GOT3 (cell line): ENCODE measurements at regions not wholly inside any gene's neighbourhood (a gene's known extent, or its start where the extent isn't known, plus 50 kb on each side); places are given as distances from the start of the nearest gene placed in this dataset.

Experiments
- DNase-seq: peaks from one replicate; lab custom pipeline; 2025; ENCODE audit warnings: mixed read lengths; lab: John Stamatoyannopoulos, UW

DNA sequence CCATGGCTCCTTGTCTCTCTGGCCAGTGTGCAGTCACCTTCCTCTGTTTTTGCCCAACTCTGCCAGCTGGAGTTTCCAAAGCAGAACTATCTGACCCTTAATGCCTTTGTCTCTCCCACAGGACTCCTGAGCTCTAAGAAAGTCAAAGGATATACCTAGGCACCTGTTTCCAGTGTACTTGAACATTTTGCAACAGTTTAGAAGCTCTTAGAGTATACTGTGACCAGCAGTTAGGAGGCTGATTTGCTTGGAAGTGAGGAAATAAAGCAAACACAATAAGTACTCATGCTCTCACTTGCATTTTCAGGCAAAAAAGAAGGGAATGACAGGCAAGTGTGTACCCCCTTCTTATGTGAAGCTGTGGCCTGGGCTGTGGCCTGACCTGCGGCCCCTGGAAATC lies 204.3 kb upstream of the PLET1 start:
- no peak for DNase-seq

DNA sequence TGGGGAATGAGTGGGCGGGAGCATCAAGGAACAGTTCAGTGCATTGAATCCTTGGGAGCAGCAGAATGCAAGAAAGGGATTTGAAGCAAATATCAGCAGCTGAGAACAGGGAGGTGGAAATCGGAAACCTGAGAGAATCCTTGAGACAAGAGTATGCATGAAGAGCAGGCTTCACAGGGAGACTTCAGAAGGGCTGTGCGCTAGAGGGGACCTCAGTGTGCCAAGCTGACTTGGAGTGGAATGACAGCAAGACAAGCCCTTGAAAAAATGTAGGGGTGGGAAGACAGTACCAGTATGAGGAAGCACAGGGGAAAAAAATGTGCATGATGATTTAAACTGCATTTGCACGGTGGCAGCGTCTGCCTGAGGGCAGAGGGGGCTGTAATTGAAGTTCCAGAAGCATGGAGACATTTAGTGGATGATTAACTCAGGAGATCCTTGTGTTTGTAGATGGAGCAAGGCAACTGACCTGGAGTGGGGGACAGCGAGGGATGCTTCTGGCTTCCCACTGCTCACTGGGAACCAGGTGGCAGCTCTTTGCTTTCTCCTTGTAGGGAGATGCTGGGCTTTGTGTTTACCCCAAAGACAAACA lies 204.9 kb upstream of the PLET1 start:
- no peak for DNase-seq

DNA sequence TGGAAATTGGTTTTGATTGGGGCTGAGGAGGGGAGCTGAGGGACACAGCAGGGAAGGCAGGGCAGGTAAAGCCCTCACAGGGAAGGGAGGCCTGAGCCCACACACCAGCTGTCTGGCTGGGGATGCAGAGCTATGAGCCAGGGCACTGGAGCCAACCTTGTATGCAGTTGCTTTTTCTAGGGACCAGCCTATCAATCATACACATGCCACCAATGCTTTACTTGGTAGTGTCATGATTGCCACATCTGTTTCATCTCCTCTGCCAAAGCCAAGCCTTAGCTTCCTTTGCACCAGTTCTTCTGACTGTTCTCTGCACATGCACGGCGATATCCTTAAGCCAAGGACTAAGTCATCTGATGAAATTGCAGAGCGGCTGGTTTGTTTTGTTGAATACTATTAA lies 207.1 kb upstream of the PLET1 start:
- no peak for DNase-seq

DNA sequence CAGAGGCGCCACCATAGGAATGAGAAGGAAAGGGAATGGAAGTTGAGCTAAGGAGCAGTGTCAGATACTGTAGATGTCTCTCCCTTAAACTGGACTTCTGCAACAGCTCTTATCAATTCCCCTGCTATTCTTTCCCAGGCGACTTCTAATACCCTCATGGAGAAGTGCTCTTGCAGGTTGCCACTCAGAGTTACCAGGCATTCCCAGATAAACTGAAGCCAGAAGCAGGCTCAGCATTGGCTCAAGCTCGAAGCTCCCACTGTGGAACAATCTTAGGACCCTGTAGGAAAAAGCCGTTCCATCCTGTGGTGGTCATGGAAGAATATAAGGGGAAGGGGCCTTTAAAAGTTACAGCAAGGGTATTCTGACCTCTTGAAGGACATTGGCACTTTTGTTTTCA lies 208.7 kb upstream of the PLET1 start:
- DNase-seq, result no peak

DNA sequence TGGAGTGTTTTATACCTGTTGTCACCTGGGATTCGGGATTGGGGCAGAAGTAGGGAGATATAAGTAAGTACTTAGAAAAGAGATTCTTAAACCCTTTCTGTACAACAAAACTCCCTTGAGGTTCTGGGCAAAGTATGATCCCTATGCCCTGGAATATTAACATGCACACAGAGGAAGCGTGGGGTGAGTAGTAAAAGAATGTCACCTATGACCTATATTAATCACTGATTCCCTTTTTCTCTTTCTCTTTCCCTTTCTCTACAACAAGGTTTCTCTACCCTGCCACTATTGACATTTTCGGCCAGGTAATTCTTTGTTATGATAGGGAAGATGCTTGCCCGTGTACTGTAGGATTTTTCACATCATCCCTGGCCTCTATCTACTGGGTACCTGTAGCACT lies 209.7 kb upstream of the PLET1 start:
- DNase-seq, result no peak

DNA sequence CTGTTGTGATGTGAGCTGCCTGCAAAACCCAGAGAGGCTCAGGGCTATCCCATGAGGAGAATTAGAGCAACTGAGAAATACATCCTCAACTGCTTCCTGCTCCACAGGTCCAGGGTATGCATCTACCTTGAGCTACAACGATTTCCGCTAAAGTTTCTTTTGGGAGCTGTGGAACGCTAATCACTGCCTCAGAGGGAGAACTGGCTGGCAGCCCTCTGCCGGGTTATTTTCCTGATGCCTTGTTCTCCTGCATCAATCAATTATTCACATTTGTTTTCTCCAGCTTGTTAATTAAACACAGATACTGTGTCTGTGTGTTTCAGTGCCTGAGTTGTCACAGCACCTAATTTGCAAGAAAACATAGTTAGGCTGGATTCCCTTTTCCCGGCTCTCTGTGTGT lies 211.1 kb upstream of the PLET1 start:
- no peak for DNase-seq

DNA sequence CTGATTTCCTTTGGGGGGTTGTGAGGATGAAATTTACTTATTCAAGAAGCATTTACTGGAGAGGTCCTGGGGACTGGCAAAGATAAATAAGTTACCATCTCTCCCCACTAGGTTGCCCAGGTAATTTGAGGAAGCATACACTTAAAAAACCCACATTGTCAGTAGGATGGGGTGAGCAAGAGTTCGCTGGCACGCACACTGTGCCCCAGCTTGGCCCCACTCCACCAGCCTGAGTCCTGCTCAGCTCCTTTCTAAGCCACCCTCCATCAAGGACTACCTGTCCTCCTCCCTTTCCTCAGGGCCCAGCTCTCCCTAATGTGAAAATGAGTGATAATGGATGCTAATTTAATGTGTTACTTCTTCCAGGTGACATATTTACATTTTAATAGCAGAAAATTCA lies 216.5 kb upstream of the PLET1 start:
- no peak for DNase-seq

DNA sequence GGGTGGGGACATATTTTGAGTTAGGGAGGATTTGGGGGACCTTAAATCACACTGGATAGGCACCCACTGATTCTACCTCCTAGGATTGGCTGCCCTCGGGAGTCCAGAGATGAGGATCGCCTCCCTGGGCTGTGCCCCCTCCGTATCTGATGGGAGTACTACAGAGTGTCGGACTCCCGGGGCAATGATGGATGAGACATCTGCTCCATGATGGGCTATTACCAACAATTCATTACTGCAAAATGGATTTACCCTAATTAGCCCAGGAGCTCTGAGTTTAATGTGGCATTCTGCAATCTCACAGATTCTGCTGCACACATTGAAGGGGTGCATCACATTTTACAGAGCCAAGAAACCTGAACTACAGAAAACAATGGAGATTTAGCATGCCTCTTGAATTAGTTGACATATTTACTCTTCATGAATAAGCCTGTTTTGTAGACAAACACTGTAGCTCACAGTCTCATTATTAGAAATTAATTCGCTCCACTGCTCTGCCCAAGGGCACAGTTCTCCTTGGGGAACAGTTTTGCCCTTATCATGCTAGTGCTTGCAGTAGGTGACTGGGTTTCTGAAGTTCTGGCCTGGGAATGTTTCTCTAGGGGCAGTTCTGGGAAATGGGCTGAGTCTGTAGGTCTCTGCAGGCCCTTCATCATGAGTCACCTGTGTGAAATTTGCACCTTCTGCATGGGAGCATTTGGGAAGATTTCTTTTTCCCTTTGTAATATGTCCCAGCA lies 217.1 kb upstream of the PLET1 start:
- DNase-seq, result no peak

DNA sequence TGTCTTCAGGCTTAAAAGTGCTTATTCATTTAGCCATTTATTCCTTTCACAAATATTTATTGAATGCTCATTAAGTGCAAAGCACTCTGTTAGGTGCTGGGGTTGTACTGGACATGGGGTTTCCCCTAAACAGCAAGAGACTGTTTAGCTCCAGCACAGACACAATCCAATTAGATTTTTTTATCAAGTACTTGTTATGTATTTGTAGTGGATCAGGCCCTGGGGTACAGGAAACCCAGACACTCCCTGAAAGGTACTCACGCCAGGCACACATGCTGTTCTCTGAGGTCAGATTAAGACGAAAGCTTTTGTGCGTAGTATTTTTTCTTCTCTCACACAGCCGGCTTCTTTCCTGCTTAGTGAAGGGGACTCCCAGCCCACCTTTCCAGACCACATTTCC lies 218.1 kb upstream of the PLET1 start:
- DNase-seq, result no peak

DNA sequence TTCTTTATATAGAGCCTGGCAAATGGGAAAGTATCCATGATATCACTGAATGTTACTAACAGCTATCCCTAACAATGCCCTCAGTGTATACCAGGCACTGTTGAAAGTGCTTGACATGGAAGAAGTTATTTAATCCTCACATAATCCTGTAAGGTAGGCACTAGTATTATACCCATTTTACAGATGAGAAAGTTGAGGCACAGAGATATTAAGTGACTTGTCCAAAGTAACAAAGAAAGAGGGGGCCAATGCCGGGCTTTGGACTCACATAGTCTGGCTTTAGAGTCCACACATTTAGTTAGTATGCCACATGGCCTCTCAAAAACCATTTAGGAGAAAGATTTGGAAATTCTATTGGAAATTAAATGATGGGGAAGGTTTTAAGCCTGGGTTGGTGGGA lies 220.8 kb upstream of the PLET1 start:
- no peak for DNase-seq

DNA sequence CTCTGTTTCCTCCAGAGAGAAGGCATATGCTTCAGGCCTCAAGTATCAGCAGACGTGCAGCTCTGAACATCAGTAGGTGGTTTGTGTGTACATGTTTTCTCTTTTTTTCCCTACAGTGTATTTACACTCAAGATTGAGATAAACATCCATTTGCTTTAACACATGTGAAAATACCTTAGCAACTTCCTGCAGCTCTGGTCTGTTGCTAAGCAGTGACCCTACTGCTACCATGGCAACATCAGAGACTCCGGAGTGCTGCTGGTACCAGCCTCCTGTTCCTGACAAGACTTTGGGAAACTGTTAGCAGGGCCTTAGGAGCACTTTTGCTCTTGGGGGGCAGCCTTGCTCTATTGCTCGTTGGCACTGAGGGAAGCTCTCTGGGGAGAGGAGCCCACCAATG lies 221.2 kb upstream of the PLET1 start:
- no peak for DNase-seq

DNA sequence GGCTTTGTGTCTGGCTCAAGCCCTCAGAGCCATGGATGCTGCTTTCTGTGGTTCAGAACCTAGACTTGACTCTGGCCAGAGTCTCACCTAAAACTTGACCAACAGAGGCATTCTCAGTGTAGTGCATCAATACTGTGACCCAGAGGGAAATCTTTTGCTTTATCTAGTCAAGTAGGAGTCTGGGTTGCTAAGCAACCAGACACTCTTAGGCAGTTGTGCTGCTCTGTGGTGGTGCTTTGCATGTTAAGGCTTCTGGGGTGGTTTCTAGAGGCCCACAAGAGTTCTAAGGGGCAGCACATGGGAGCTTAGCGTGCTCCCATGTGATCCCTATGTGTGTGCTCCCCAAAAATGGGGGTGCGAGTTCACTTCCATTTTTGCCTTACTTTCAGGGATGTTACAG lies 224.6 kb upstream of the PLET1 start:
- no peak for DNase-seq

DNA sequence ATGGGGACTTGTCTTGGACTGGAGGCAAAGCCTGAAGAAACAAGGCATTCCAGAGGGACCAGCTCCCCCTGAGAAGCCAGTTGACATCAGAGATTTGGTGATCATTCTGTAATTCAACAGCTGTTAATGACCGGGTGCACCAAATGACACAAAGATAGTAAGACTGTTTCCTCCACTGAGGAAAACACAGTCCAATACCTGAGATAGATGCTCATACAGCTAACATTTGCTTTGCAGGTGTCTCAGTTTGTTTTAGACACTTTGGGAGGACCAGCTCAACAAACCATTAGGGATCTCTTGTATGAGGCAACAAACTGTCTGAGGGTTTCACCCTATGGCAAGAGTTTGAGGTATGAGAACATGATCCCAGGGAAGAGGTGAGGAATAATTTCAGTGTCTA lies 237.2 kb upstream of the PLET1 start:
- no peak for DNase-seq

DNA sequence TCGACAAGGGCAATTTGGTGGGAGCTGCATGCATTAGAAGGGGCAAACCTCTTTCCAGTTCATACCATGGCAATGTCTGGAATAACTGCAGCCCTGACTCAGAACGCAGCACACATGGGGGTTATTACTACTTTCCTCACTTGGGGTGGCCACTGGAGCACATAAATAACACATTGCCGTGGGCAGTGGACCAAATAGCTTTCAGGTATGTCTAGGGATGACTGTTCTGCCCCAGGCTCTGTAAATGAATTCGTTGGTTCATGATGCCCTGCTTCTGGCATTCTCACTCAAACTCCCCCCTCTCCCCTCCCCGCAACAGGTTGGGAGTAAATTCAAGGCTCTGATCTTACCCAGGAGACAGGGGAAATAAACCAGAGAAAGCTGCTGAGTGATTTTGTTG lies 238.0 kb upstream of the PLET1 start:
- DNase-seq, result no peak

DNA sequence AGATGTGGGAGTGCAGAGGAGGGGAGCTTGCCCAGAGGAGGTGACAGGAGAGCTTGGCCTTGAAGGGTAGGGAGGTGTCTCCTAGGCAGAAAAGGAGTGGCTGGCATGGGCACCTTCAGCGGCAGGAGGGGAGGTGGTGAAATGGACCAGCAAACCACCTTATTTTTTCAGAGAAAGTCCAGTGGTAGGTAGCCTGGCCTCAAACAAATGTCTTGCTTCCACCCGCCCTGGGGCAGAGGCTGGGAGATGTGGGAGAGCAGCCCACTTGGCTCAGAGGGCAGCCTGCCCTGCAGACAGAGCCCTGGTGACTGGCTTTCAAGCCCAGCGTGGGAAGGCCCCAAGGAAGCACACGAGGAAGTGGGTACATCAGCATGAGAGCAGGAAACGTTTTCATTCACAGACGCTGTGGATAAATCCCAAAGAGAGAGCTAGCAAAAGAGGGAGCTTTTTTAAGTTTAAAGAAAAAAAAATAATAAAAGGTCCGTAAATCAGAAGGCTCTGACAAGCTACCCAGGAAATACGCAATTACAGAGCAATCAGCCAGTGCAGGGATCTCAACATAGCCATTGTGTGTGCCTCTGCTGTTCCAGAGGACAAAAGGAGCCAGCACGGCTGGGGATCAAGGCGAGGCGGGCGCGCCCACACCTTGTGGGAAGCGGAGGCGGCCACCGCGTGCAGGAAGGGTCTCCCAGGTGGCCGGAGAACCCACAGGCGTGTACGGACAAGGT lies 238.7 kb upstream of the PLET1 start:
- no peak for DNase-seq

DNA sequence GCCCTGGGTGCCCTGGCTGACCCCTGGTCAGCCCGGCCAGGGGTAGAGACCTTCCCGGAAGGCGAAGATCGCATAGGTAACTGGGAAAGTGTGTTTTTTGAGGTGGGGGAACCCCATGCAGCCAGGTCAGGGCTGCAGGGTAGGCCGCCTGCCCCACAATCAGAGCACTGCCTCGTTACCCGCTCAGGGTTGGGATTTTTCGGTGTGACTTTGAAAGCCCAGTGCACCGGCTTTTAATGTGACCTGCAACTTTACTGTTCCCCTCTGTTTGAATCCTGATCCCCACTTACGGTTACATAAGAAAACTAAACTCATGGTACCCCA lies 239.2 kb upstream of the PLET1 start:
- DNase-seq, result no peak

DNA sequence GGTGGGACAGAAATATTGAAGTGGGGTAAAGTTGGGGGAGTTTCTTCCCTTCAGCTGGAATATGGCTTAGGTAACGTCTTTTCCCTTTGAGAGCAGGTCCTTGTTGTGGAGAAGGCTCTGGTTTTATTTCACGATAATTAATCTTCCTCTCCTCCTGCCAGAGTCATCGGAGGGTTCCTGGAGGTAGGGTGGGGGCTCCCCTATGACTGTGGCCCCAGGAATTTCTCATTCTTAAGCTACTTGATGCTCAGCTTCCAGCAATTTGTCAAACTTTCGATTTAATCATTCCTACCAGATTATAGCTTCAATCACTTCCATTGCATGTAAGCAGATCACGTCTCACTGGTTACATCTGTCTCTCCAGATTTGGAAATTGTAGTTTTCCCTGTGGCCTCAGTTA lies 242.8 kb upstream of the PLET1 start:
- DNase-seq, result no peak

DNA sequence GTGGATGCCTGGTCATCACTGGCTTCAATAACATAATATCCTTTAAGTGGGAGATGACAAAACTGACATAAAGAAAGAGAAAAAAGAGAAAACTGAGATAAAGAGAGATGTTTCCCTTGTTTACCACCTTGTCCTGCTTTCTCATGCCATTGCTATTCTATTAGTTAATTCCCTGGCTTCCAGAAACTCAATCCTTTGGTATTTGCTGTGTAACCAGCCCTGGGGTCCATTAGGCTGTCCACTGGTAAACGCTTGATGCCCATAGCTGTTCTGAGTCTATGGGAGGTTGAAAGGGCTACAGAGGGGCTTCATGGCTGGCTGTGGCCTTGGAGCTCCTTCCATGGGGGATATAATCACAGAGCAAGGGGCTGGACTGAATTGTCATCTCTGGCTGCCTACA lies 243.4 kb upstream of the PLET1 start:
- DNase-seq, result no peak

DNA sequence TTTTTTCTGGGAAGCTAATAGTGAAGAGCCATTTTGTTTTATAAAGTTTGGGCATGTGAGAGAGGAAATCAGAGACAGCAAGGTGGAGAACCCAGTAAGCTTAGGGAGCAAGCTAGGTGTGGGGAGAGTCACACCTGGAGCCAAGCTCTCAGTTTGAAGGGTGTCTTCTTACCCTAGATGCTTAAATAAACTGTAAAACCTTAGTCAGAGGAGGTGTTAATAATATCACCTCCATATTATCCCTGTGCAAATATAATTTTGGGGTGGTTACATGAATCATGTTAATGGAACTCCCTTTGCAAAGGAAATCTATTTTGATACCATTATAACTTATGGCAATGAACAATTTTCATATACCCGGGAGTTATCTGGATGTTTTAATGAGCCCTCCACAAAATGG lies 246.2 kb upstream of the PLET1 start:
- no peak for DNase-seq

DNA sequence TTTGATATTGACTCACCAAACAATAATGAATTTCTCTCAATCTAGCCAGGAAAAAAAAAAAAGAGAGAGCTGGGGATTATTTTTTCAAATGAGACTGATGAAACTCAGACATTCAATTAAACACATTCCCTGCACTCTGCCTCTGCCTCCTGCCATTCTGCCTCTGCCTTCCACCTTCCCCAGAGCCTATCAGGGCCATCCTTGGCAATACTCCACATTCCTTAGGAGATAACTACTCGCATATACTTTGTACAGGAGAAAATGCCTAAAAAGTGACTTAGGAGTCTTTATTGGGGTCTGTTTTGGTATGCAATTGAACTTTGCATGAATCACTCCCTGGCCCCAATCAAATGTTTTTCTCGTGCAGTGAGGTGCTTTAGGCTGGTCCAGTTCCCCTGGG lies 246.6 kb upstream of the PLET1 start:
- DNase-seq, result no peak

DNA sequence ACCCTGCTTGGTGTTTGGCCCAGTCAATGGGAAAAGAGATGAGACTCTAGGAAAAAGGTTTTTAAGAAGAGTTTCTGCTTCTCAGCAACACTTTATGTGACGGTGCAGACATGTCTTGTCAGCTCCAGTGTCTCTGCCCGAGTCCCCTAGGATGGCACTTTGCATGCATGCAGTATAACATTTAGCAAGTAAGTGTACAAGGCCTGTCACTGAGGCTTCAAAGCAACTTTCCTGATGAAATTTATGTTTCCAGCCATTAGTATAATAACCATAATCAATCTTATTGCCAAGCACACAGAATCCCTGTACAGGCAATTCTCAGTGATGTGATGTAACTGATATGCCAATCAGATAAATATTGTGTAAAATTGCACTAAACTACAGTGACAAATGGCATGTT lies 248.1 kb upstream of the PLET1 start:
- DNase-seq, result no peak

DNA sequence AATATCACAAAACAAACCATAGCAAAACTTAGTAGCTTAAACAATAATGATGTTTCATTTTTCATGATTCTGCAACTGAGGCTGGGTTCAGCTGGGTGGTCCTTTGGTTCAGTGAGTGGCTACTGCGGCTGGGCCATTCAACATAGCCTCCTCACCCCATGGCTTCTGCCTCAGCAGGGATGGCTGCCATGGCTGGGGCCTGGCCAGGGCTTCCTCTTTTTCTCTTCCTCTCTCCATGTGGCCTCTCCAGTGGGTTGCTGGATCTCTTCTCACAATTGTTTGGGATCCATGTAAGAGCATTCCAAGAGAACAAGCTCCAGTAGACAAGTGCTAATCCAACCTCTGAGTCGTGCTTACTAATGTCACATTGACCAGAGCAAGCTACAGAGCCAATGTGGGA lies 248.6 kb upstream of the PLET1 start:
- no peak for DNase-seq

DNA sequence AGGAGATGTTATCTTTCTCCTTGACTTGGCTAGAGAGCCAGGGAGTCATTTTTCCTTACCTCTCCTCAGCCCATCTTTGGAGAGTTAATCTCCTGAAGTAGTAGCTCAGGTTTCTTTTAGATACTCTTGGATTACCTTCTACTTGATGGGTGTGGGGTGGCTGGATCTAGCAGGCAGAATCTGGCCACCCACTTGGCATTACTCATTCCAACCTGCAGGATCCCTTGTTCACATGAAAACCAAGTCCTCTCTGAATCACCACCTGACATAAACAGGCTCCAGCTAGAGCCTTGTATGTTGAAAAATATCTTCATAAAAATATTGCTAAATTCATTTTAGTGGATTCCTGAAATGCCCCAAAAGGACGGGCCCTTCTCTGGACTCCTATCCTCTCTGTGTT lies 250.6 kb upstream of the PLET1 start:
- DNase-seq, result no peak

DNA sequence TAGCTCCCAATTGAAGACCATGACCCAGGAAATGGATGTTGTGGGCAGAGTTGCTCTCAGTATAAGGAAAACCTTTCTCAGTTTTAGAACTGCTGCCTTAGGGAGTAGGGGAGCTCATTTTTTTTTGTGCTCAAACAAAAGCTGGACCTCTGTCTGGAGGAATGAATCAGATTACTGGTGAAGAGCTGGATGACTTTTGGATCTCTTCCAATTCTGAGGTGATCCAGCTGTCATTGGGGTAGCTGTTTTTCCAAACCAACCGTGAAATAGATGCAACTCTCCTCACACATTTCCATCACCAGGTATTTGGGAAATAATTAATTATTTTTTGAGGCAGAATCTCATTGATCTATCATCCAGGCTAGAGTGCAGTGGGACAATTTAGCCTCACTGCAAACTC lies 251.3 kb upstream of the PLET1 start:
- no peak for DNase-seq
